ENCODE measurements at regions not wholly inside any gene's neighbourhood (a gene's known extent, or its start where the extent isn't known, plus 50 kb on each side); places are given as distances from the start of the nearest gene placed in this dataset.

- Histone ChIP-seq H3K9me2 (replicated peaks; ENCODE audit: insufficient read depth) (no peaks in the 10 kb centered on the region), H3K4me3 (no peak overlapping the region), H3K36me3 (replicated peaks; ENCODE audit: insufficient read depth, low read depth) (no peaks in the 10 kb centered on the region), H2AFZ (no peak overlapping the region), H3K4me1 (ENCODE audit: insufficient read depth) (no peaks in the 10 kb centered on the region), H4K20me1 (ENCODE audit: insufficient read depth, poor library complexity, severe bottlenecking) (no peaks in the 10 kb centered on the region), H3K9me3 (ENCODE audit: low read depth) (no peaks in the 10 kb centered on the region), H3K27me3 (no peaks in the 10 kb centered on the region), H3K79me2 (no peaks in the 10 kb centered on the region), H3K27ac (no peak overlapping the region), H3K4me2 (no peak overlapping the region)
- DNase-seq (ENCODE audit: low spot score), result no peak
- WGBS (ENCODE audit: low lambda C conversion rate, missing lambda C conversion rate), result 66% methylated on average over 4 of the region's 4 CpGs
- TF ChIP-seq EZH2phosphoT487 (IDR thresholded peaks at IDR 0.05; ENCODE audit: low read depth, severe bottlenecking, unreplicated experiment), result no peak
- TF ChIP-seq, protein P1, sequence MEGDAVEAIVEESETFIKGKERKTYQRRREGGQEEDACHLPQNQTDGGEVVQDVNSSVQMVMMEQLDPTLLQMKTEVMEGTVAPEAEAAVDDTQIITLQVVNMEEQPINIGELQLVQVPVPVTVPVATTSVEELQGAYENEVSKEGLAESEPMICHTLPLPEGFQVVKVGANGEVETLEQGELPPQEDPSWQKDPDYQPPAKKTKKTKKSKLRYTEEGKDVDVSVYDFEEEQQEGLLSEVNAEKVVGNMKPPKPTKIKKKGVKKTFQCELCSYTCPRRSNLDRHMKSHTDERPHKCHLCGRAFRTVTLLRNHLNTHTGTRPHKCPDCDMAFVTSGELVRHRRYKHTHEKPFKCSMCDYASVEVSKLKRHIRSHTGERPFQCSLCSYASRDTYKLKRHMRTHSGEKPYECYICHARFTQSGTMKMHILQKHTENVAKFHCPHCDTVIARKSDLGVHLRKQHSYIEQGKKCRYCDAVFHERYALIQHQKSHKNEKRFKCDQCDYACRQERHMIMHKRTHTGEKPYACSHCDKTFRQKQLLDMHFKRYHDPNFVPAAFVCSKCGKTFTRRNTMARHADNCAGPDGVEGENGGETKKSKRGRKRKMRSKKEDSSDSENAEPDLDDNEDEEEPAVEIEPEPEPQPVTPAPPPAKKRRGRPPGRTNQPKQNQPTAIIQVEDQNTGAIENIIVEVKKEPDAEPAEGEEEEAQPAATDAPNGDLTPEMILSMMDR (IDR thresholded peaks at IDR 0.05; ENCODE audit: poor library complexity), result no peak
- no peak for TF ChIP-seq EZH2 (IDR thresholded peaks at IDR 0.05; ENCODE audit: borderline replicate concordance)
Measured at GRCh38 chr15:54815556-54815955, 381.2 kb downstream of the RSL24D1 start.

- H3K9me2 ChIP-seq (replicated peaks; ENCODE audit: insufficient read depth), result no peaks in the 10 kb centered on the region
- H3K4me1 ChIP-seq (ENCODE audit: insufficient read depth), result no peaks in the 10 kb centered on the region
- DNase-seq (ENCODE audit: low spot score), result no peak
- H4K20me1 ChIP-seq (ENCODE audit: insufficient read depth, poor library complexity, severe bottlenecking), result no peaks in the 10 kb centered on the region
- H3K9me3 ChIP-seq (ENCODE audit: low read depth), result no peaks in the 10 kb centered on the region
- H3K27ac ChIP-seq, result no peak overlapping the region
- no peak overlapping the region for H3K4me3 ChIP-seq
- H2AFZ ChIP-seq, result no peak overlapping the region
- H3K79me2 ChIP-seq, result no peaks in the 10 kb centered on the region
- TF ChIP-seq EZH2 (IDR thresholded peaks at IDR 0.05; ENCODE audit: borderline replicate concordance) (no peak), EZH2phosphoT487 (IDR thresholded peaks at IDR 0.05; ENCODE audit: low read depth, severe bottlenecking, unreplicated experiment) (no peak)
- TF ChIP-seq, protein P1 (IDR thresholded peaks at IDR 0.05; ENCODE audit: poor library complexity), result no peak
- no peaks in the 10 kb centered on the region for H3K36me3 ChIP-seq (replicated peaks; ENCODE audit: insufficient read depth, low read depth)
- H3K4me2 ChIP-seq, result no peak overlapping the region
- no peaks in the 10 kb centered on the region for H3K27me3 ChIP-seq
Measured at GRCh38 chr15:54812383-54812782, 384.4 kb downstream of the RSL24D1 start.

DNA sequence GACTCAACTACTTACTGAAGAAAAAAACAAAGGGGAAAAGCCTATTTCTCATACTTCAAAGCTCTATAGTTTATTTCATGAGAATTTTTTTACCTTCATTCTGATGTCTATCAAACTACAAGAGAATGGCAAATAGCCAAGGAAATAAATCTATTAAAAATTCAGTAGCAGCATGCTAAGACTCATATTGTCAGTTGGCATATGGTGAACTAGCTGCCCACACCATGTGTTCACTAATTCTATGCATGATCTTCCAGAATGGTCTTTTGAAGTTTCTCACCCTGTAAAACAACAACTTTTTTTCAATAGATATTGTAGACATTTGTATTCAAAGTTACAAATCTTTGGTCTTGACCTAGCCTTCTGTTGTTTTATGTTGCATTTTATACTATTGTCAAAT is 386.2 kb downstream of the RSL24D1 start:
- no peaks in the 10 kb centered on the region for H3K9me3 ChIP-seq (ENCODE audit: low read depth)
- TF ChIP-seq EZH2phosphoT487 (IDR thresholded peaks at IDR 0.05; ENCODE audit: low read depth, severe bottlenecking, unreplicated experiment) (no peak), EZH2 (IDR thresholded peaks at IDR 0.05; ENCODE audit: borderline replicate concordance) (no peak)
- TF ChIP-seq, protein P1 (IDR thresholded peaks at IDR 0.05; ENCODE audit: poor library complexity), result no peak
- no peak for DNase-seq (ENCODE audit: low spot score)
- no peaks in the 10 kb centered on the region for H3K9me2 ChIP-seq (replicated peaks; ENCODE audit: insufficient read depth)
- H3K27me3 ChIP-seq, result no peaks in the 10 kb centered on the region
- no peak overlapping the region for H3K27ac ChIP-seq
- no peaks in the 10 kb centered on the region for H4K20me1 ChIP-seq (ENCODE audit: insufficient read depth, poor library complexity, severe bottlenecking)
- no peaks in the 10 kb centered on the region for H3K4me1 ChIP-seq (ENCODE audit: insufficient read depth)
- H3K36me3 ChIP-seq (replicated peaks; ENCODE audit: insufficient read depth, low read depth), result no peaks in the 10 kb centered on the region
- no peak overlapping the region for H3K4me2 ChIP-seq
- H2AFZ ChIP-seq, result no peak overlapping the region
- no peak overlapping the region for H3K4me3 ChIP-seq
- H3K79me2 ChIP-seq, result no peaks in the 10 kb centered on the region

GRCh38 chr15:54810031-54810430 is 386.7 kb downstream of the RSL24D1 start:
- H3K9me2 ChIP-seq (replicated peaks; ENCODE audit: insufficient read depth), result no peaks in the 10 kb centered on the region
- H3K4me3 ChIP-seq, result no peak overlapping the region
- H3K4me2 ChIP-seq, result no peak overlapping the region
- H4K20me1 ChIP-seq (ENCODE audit: insufficient read depth, poor library complexity, severe bottlenecking), result no peaks in the 10 kb centered on the region
- H3K27me3 ChIP-seq, result no peaks in the 10 kb centered on the region
- H3K36me3 ChIP-seq (replicated peaks; ENCODE audit: insufficient read depth, low read depth), result no peaks in the 10 kb centered on the region
- H2AFZ ChIP-seq, result no peak overlapping the region
- H3K27ac ChIP-seq, result no peak overlapping the region
- no peak for DNase-seq (ENCODE audit: low spot score)
- H3K9me3 ChIP-seq (ENCODE audit: low read depth), result no peaks in the 10 kb centered on the region
- no peaks in the 10 kb centered on the region for H3K4me1 ChIP-seq (ENCODE audit: insufficient read depth)
- TF ChIP-seq EZH2phosphoT487 (IDR thresholded peaks at IDR 0.05; ENCODE audit: low read depth, severe bottlenecking, unreplicated experiment) (no peak), EZH2 (IDR thresholded peaks at IDR 0.05; ENCODE audit: borderline replicate concordance) (no peak)
- TF ChIP-seq, protein P1 (IDR thresholded peaks at IDR 0.05; ENCODE audit: poor library complexity), result no peak
- 55% methylated on average over 2 of the region's 2 CpGs for WGBS (ENCODE audit: low lambda C conversion rate, missing lambda C conversion rate)
- no peaks in the 10 kb centered on the region for H3K79me2 ChIP-seq

All from hepatocyte (in vitro differentiated cells).